HL-60 (cell line): ENCODE measurements at regions not wholly inside any gene's neighbourhood (a gene's known extent, or its start where the extent isn't known, plus 50 kb on each side); places are given as distances from the start of the nearest gene placed in this dataset.

Experiments used
- DNase-seq, 2 experiments: peaks; one replicate each; pipeline ENCODE4 v3.0.0-alpha.2; 2010 to 2020; ENCODE audit warnings: low read depth in 1 of 2, low spot score in 1 of 2
- H3K27ac ChIP-seq: fragments of 250-450 bp; sonication (Bioruptor Pico); replicated peaks from 2 replicates; pipeline ENCODE4 v1.5.1; 2020; ENCODE audit warnings: mild to moderate bottlenecking, moderate library complexity
- H3K27me3 ChIP-seq: fragments of 250-450 bp; sonication (Bioruptor Pico); 2 replicates; pipeline ENCODE4 v1.5.1; 2021; ENCODE audit warnings: mild to moderate bottlenecking, moderate library complexity; ENCODE audit not compliant: insufficient read depth, poor library complexity, severe bottlenecking
- H3K4me3 ChIP-seq: replicated peaks from 2 replicates; pipeline ENCODE4 v1.5.1; 2011; ENCODE audit warnings: mild to moderate bottlenecking, control low read depth, low read length; ENCODE audit not compliant: insufficient read depth
- CTCF ChIP-seq: IDR thresholded peaks from one replicate; pipeline ENCODE4 v1.5.1; 2011; ENCODE audit warnings: low read length, control low read depth, inconsistent platforms; ENCODE audit not compliant: insufficient read depth
- GABPA ChIP-seq: IDR thresholded peaks from 2 replicates; pipeline ENCODE4 v1.6.1; 2012; ENCODE audit warnings: low read depth
- POLR2AphosphoS5 ChIP-seq: IDR thresholded peaks from 2 replicates; pipeline ENCODE4 v1.6.1; 2012; ENCODE audit warnings: low read depth
- REST ChIP-seq: IDR thresholded peaks from 2 replicates; pipeline ENCODE4 v1.6.1; 2012; ENCODE audit warnings: low read depth; ENCODE audit not compliant: insufficient replicate concordance
- SPI1 ChIP-seq: IDR thresholded peaks from 2 replicates; pipeline ENCODE4 v1.6.1; 2012; ENCODE audit warnings: low read depth, mild to moderate bottlenecking, borderline replicate concordance

- Histone ChIP-seq H3K27ac (no peak overlapping the region), H3K27me3 (no peaks in the 10 kb centered on the region), H3K4me3 (no peak overlapping the region)
- no peak for TF ChIP-seq SPI1
- TF ChIP-seq CTCF = no peak
- TF ChIP-seq POLR2AphosphoS5 = no peak
- TF ChIP-seq GABPA = no peak
- no peak for TF ChIP-seq REST
- no peak for DNase-seq
These were observed 212.3 kb downstream of the PTPRU start for GRCh38 chr1:29448456-29449235.

- DNase-seq = no peak
- Histone ChIP-seq H3K27me3 (no peaks in the 10 kb centered on the region), H3K4me3 (no peak overlapping the region), H3K27ac (no peak overlapping the region)
- TF ChIP-seq SPI1 (no peak), GABPA (no peak), POLR2AphosphoS5 (no peak), CTCF (no peak), REST (no peak)
These were observed 211.0 kb downstream of the PTPRU start for GRCh38 chr1:29447368-29447767.

- TF ChIP-seq REST = no peak
- no peak for TF ChIP-seq SPI1
- no peak for TF ChIP-seq CTCF
- no peak for TF ChIP-seq GABPA
- TF ChIP-seq POLR2AphosphoS5 = no peak
- Histone ChIP-seq H3K4me3 (no peak overlapping the region), H3K27me3 (peaks cover 2% of the 10 kb centered on the region), H3K27ac (no peak overlapping the region)
- DNase-seq = no peak
These were observed 208.7 kb downstream of the PTPRU start for GRCh38 chr1:29444782-29445729.
